ENCODE measurements at regions not wholly inside any gene's neighbourhood (a gene's known extent, or its start where the extent isn't known, plus 50 kb on each side); places are given as distances from the start of the nearest gene placed in this dataset.

DNA sequence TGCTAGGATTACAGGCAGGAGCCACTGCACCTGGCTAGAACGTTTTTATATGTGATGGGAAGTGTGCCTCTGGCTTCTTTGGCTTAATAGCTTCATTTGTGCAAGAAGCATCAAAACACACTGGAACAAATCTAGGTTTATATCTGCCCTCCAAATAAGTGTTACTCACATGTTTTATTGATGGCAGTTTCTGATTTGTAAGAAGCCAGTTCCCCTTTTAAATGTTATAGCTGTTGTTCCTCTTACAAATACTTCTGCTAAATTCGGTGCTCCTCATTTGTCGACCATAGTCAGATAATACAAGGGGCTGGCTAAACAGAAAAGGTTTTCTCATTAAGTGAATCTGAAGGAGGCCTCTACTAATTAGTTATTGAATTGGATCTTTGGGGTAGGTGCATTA, 307.1 kb upstream of the SEMA6D start:
- in situ Hi-C loops (cut with HindIII; ENCODE audit: low sequenced_read_pairs), result no loop called here

- in situ Hi-C loops (cut with HindIII; ENCODE audit: low sequenced_read_pairs), result no loop called here
These were observed 305.6 kb upstream of the SEMA6D start for GRCh38 chr15:47411733-47412132.

GRCh38 chr15:47412136-47412535, 305.2 kb upstream of the SEMA6D start:
- in situ Hi-C loops (cut with HindIII; ENCODE audit: low sequenced_read_pairs), result no loop called here

DNA sequence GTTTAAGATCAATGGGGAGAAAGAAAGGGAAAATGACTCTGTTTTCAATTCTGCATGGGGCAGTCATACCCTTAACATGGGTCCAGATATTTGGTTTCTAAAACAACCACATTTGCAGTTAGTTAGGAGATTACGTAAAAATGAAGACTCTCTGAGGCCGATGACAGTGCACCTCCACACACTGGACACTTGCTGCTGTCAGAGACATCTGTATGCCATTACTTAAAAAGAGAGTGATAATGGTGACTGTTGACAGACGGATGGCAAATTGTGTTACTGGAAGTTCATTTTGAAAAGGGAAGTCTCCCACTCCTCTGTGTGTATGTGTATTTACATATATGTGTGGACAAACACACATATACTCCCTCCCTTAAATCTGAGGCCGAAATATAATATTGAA, 304.5 kb upstream of the SEMA6D start:
- in situ Hi-C loops (cut with HindIII; ENCODE audit: low sequenced_read_pairs), result no loop called here

DNA sequence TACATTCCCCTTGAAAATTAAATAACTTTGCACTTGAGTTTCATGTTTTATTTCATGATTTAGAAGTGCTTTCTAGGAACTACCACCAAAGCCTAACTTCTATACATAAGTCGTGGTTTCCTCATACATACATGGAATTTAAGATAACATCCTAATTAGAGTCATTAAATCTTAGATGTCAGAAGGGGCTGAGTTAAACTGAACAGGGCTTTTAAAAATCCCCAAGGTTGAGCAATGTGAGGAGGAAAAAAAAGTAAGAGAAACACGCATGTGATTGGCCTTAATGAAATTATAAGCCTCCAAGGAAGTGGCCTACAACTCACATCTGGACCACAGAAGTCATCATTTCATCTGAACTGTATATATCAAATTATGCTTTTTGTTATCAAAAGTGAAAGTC, 303.1 kb upstream of the SEMA6D start:
- in situ Hi-C loops (cut with HindIII; ENCODE audit: low sequenced_read_pairs), result no loop called here

DNA sequence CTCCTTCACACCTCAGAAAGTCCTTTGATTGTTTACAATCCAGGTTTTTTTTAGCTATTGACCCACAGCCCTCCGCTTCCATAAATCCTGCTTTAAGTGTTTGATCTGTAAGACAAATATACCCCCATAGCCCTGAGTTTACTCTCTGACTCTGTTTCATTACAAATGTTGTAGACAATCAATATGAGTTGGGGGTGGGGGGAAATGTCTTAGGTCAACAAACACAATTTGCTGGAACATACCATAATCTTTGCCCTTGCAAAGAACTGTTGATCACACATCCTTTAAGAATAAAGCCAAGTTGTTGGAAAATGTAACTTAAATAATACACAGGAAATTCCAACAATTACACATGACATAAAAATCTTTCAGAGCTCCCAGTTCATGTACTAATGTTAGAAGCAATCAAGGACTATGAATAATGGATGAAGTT, 301.8 kb upstream of the SEMA6D start:
- in situ Hi-C loops (cut with HindIII; ENCODE audit: low sequenced_read_pairs), result no loop called here

GRCh38 chr15:47422881-47423665, 294.2 kb upstream of the SEMA6D start:
- in situ Hi-C loops (cut with HindIII; ENCODE audit: low sequenced_read_pairs), result no loop called here

GRCh38 chr15:47427463-47427862, 289.8 kb upstream of the SEMA6D start:
- in situ Hi-C loops (cut with HindIII; ENCODE audit: low sequenced_read_pairs), result no loop called here

GRCh38 chr15:47429376-47429775, 287.9 kb upstream of the SEMA6D start:
- in situ Hi-C loops (cut with HindIII; ENCODE audit: low sequenced_read_pairs), result no loop called here

GRCh38 chr15:47431501-47431900, 285.8 kb upstream of the SEMA6D start:
- in situ Hi-C loops (cut with HindIII; ENCODE audit: low sequenced_read_pairs), result no loop called here

GRCh38 chr15:47432826-47433225, 284.5 kb upstream of the SEMA6D start:
- in situ Hi-C loops (cut with HindIII; ENCODE audit: low sequenced_read_pairs), result no loop called here

DNA sequence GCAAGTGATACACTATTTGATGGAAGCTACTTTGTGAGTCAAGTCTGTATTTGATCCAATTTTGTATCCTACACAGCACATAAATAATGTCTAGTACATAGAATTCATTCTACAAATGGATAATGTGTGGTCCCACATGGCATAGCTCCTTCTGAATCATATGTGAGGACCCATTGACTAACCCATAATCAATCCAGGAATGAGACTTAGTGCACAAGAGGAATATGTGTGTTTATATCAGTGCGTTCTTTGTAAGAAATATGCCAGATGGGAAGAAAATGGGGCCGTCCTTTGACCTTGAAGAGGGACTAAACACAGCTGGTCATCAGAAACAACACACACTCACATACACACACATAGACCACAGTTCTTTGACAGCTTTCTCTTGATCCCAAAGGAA, 282.7 kb upstream of the SEMA6D start:
- in situ Hi-C loops (cut with HindIII; ENCODE audit: low sequenced_read_pairs), result no loop called here

DNA sequence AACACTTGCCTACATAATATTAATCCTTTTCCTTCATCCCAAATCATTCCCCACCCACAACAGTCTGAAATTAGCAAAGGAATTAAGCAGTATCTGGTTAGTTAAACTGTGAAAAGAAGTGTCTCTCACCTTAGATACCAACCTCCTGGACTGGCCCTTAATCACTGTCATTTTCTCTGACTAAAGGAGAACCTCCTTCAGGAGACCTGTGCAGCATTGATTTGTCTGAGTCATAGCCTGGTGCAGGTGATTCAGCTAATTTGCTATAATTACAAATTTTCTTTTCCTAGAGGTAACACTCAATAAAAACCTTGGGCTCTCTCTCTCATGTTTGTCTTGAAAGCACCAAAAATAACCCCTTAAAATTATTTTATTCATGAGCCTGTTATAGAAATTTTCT, 279.8 kb upstream of the SEMA6D start:
- in situ Hi-C loops (cut with HindIII; ENCODE audit: low sequenced_read_pairs), result no loop called here

DNA sequence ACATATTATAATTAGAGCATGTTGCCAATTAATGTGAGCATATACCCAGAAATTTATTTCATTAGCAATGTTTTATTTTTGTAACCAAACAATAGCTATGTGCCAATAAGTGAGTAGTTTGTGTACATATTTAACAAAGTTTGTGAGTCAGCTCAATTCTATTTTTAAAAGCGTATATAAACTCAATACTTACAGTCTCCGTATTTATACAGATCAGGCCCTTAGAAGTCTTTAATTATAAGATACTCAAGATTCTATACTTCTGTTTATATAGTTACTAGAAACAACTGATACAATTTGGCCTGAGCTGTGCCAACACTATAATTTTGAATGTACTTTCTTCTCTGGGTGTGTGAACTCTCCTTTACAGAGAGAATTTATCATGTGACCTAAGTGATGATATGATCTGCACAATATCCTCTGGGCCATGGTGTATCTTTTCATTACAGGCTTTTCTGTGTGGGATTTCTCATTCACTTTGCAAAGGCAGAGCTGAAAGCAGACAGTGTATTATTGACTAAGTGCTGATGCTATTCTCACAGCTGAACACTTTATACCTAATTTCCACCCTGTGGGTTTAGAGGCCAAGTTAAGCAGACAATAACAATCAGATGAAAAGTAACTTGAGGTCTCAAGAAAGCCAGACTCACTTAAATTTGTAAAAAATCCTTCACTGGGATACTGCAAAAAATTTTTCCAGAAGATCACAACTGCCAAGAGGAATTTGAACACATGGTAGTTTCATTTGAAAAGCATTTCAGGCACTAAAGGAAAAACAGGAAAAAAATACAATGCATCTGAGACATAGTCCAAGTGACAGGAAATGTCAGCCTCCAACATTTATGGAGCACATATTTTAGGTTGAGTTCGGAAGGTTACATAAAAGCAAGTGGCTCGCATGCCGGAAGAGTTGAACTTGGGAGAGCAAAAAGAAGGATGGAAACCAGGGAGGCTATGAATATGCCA, 277.9 kb upstream of the SEMA6D start:
- in situ Hi-C loops (cut with HindIII; ENCODE audit: low sequenced_read_pairs), result no loop called here

GRCh38 chr15:47442371-47442770, 274.9 kb upstream of the SEMA6D start:
- in situ Hi-C loops (cut with HindIII; ENCODE audit: low sequenced_read_pairs), result no loop called here

- in situ Hi-C loops (cut with HindIII; ENCODE audit: low sequenced_read_pairs), result no loop called here
These were observed 273.5 kb upstream of the SEMA6D start for GRCh38 chr15:47443839-47444238.

GRCh38 chr15:47445723-47446392, 271.4 kb upstream of the SEMA6D start:
- in situ Hi-C loops (cut with HindIII; ENCODE audit: low sequenced_read_pairs), result no loop called here

DNA sequence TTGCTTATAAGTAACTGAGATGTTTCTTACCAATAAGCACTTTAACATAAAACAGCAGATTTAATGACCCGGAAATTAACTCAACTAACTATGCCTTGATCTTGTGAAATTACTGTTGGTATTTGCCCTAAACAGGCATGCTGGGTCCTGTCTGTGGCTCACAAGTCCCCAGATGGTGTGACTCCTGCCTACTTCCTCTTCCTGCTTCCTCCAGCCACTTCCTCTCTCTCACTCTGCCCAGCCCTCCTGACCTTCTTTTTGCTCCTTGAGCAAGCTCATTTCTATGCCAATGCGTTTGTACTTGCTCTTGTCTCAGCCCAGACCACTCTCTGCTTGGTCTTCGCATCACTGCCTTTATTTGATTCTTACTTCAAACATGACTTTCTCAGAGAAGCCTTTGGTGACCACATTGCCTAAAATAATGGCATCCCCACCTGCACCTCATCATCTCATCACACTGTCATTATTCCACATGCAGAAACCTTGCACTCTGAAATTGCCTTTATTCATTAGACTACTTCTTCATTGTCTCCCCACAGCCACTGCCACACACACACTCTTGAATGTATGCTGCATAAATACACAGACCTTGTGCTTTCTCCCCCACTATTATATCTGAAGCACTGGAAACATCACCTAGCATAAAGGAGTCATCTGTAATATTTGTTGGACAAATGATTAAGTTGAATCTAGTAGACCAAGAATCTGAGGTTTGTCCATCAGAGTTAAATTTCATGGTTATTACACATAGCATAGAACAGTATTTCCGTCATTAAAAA, 256.3 kb upstream of the SEMA6D start:
- in situ Hi-C loops (cut with HindIII; ENCODE audit: low sequenced_read_pairs), result loop anchor here (5.0 kb wide), 1 partner anchor 79 kb away; no protein-coding TSS in a partner anchor

GRCh38 chr15:47461652-47462141, 255.6 kb upstream of the SEMA6D start:
- in situ Hi-C loops (cut with HindIII; ENCODE audit: low sequenced_read_pairs), result loop anchor here (5.0 kb wide), 1 partner anchor 79 kb away; no protein-coding TSS in a partner anchor

DNA sequence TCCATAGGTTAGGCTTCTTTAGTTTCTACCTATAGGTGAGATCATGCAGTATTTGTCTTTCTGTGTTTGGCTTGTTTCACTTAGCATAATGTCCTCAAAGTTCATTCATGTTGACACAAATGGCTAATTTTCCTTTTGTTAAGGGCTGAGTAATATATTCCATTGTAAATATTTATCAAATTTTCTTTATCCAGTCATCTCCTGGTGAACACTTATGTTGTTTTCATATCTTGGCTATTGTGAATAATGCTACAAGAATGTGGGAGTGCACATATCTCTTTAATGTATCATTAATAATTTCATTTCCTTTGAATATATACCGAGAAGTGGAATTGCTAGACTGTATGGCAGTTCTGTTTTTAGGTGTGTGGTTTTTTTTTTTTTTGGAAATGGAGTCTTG, 250.9 kb upstream of the SEMA6D start:
- in situ Hi-C loops (cut with HindIII; ENCODE audit: low sequenced_read_pairs), result no loop called here
